KG1 (cell line): ENCODE measurements at regions not wholly inside any gene's neighbourhood (a gene's known extent, or its start where the extent isn't known, plus 50 kb on each side); places are given as distances from the start of the nearest gene placed in this dataset.

Experiments used
- DNase-seq: peaks from one replicate; lab custom pipeline; 2025; lab: John Stamatoyannopoulos, UW

GRCh38 chr4:3852309-3852708 is 86.1 kb downstream of the ADRA2C start:
- no peak for DNase-seq

DNA sequence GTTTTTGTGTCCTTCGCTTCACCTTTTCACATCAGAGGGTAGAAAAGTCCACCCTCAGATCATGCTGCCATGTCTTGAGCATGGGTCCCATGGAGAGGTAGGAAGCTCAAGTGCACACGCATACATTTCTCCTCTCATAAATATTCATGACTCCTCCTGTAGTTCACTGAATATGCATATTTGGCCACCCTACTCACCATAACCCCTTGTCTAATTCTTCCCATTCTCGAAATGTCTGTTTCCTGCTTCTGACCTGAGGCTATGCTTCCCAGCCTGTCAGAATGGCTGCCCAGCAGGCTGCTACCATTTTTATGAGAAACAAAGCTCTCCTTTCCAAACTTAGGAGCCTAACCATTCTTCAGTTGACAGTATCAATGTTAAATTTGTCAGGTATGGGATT is 86.5 kb downstream of the ADRA2C start:
- no peak for DNase-seq

DNA sequence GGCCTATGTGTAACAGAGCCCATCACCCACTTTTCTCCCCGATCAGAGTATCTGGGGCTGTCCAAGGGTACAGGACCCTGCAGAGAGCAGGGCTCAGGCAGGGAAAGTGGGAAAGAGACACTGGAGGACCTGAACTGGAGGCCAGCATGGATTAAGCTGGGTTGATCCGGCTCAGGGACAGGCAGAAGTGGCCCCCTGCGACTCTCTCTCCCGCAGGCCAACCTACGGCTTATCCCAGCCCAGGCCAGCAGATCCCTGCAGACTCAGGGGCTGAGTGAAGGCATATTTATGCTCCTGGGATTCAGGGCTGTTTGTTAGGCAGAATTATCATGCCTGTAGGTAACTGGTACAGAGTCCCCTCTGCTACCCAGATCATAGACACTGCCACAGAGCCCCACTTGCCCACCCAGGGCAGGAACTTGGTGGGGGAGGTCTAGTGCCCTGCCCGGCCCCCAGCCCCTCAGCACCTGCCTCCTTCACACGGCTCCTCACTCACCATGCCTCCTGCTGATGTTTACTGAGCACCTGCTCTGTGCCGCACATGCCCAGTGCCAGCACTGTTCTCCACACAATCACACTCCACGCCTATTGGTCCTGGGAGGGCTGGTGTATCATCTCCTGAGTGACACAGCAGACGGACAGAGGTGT is 87.3 kb downstream of the ADRA2C start:
- no peak for DNase-seq

DNA sequence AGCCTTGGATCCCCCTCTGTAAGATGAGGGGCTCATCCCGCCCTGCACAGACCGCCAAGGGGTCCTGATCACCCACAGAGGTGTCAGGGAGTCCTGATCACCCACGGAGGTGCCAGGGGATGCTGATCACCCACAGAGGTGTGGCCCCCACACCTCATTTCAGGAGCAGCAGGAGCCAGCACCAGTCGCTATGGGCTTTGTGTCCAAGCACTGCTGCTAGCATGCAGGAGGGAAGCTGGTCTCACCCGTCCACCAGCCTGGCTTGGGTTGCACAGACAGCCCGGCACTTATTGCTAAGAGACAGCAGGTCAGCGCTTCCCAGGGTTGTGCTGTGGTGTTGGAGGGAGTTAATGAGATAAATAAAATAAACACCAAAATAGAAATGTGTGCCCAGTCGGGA is 88.5 kb downstream of the ADRA2C start:
- DNase-seq = no peak

DNA sequence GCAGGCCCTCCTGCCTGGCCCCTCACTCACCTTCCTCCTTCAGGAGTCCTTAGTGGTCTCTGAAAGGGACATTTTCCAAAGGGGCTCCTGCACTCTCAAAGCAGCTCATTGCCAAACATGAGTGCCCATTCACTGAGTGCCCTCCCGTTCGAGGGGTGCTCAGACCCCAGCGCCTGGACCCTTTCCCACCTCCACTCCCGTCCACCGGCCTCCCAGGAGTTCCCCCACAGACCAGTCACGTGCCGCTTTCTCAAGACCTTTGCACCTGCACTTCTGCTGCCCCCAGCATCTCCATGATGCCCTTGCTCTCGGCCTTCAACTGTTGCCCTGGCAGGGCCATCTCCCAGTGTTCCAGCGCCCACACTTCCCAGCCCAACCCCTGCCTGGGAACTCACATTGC is 89.5 kb downstream of the ADRA2C start:
- no peak for DNase-seq

DNA sequence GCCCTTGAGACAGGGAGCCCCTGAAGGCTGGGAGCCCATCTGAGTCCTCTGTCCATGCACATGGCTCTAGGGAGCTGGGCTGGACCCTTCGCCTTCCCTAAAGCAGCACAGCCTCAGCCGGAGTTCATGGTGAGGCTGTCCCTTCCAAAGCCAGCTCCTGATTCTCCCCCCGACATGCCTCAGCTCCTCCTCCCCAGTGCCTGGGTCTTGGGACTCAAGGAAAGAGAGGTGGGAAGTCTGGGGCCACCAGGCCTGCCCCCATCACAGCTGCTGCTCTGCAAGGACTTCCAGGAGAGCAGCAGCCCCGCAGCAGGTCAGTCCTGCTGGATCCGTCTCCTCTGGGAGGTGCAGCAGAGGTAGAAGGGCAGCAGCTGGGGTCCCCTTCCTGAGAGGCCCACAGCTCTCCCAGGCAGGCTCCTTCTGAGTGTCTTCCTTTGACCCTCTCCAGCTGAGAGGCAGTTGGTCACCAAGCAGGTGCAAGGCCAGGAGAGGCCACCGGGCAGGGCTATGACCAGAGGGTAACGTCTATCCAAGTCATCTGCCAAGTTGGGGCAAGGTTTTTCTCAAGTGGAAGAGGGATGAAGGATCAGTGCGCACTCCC is 90.5 kb downstream of the ADRA2C start:
- no peak for DNase-seq

GRCh38 chr4:3857269-3857926 is 91.2 kb downstream of the ADRA2C start:
- DNase-seq = no peak

DNA sequence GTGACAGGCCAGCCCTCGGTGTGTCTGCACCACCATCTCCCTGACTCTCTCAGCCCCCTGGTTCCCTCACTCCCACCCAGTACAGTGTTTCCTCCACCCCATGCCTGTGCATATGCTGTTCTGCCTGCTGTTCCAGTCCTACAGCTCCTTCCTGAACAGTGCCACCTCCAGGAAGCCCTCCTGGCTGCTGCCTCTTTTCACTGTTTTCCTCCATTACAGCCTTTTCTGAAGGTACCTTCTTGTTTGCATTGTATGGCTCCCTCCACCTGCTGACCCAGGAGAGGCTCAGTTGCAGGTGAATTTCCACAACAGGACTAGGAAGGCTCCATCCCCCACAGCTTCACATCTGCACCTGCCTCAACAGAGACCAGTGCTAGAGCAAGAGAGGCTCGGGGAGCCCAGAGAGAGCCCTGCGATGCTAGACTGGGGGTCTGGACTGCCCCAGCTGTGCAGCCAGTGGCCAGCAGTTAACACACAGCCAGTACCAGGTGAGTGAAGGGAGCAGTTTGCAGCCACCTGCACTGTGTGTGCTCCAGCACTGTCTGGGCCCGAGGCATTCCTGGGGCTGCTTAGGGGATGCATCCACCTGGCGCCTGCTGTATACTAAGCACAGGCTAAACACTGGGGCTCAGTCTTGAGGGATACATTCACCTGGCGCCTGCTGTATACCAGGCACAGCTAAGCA is 92.0 kb downstream of the ADRA2C start:
- no peak for DNase-seq

DNA sequence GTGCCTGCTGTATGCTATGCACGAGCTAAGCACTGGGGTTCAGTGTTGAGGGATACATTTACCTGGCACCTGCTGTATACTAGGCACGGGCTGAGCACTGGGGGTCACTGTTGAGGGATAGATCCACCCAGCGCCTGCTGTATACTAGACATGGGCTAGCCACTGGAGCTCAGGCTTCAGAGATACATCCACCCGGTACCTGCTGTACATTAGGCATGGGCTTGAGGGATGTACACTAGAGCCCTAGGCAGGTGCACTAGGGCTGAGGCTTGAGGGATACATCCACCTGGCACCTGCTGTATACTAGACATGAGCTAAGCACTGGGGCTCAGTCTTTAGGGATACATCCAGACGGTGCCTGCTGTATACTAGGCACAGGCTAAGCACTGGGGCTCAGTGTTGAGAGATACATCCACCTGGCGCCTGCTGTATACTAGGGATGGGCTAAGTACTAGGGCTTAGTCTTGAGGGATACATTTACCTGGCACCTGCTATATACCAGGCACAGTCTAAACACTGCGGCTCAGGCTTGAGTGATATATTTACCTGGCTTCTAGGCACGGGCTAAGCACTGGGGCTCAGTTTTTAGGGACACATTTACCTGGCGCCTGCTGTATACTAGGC is 92.7 kb downstream of the ADRA2C start:
- no peak for DNase-seq

GRCh38 chr4:3859571-3859970 is 93.4 kb downstream of the ADRA2C start:
- no peak for DNase-seq

DNA sequence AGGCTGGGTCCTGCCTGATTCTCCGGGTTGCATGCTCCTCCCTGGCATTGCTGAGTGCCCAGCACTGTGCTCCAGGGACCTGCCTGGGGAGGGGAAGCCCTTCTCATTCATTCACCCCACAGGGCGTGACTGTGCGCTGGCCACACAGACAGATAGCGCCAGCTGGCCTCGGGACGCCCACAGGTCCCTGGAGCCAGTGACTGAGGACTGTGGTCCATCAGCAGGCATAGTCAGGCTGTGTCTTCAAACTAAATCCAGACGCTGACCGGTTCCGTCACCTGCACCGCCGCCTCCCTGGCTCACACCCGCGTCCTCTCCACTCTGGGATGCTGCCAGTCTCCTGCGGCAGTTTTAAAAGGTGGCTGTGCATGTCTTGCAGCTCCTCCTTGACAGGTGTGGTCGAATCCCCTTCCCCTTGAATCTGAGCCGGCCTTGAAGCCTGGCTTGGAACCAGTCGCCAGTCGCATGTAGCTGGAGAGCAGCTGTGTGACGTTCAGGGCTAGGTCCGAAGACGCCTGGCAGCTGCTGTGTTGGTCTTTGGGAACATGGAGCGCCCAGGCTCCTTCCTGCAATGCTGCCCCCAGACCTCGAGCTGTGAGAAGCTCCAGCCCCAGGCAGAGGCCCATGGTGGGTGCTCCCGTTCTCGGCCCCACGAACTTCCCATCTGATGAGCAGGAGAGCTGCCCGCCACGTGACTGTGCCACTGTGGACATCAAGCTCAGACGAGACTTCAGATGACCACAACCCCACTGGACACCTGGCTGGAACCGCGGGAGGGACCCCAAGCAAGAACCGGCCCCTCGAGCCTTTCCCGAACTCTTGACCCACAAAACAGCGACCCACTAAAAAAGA is 94.1 kb downstream of the ADRA2C start:
- no peak for DNase-seq

DNA sequence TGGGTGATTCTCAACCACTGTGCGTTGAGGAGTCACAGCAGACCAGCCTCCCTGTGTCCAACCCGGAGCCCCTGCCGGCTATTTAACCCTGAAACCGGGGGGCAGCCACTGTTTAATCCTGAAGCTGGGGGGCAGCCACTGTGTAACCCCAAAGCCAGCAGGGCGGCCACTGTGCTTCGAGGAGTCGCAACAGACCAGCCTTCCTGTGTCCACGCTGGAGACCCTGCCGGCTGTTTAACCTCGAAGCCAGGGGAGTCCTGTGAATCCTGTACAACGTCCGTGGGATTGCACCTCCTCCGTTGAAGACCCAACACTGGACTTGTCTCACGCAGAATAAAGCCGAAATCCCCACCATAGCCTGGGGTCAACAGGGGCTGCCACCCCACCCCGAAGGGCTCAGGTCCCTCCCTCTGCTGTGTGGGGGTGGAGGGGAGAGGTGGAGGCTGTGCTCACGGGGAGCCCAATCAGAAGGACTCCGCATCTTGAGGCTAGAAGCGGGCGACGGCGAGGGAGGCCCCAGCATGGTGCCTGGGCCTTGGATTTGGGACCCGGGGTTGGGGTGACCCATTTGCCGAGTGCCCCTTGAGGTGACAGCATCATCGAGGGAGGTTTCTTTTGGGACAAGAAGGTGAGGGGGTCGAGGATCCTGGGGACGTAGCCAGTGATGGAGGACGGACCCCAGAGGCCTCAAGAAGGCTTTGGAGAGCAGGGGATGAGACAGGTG is 94.9 kb downstream of the ADRA2C start:
- DNase-seq = no peak

GRCh38 chr4:3861720-3862639 is 95.8 kb downstream of the ADRA2C start:
- no peak for DNase-seq

DNA sequence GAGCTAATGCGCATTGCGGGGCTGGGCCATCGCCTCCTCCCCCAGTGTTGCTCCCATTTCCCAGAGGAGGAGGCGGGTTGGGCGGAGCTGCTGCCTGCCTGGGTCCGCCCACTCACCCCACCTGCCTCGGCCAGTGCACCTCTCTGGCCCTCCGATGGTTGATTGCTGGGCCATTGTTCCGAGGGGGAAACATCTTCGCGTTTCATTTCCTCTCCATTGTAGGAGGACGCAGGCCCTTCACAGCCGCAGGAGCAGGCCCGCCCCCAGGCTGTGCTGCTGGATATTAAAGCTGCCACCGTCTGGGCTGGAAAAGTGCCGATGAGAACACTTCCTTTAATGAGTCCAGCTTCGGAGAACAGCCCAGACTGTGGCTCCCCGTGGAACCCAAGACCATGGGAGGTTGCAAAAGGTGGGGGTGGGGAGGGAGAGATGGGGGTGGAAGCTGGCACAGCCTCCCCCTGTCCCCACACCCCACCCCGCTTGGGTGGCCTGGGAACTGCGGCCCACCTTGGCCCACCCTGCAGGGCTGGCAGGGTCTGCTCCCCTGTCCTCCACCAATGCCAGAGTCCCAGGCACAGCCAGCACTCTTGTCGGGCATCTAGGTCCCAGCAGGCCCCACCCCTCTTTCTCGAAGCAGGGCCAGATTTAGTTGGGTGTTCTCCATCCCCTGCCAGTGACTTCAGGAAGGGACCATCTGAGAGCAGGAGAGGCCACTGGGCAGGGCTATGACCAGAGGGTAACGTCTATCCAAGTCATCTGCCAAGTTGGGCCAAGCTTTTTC is 96.6 kb downstream of the ADRA2C start:
- DNase-seq = no peak

DNA sequence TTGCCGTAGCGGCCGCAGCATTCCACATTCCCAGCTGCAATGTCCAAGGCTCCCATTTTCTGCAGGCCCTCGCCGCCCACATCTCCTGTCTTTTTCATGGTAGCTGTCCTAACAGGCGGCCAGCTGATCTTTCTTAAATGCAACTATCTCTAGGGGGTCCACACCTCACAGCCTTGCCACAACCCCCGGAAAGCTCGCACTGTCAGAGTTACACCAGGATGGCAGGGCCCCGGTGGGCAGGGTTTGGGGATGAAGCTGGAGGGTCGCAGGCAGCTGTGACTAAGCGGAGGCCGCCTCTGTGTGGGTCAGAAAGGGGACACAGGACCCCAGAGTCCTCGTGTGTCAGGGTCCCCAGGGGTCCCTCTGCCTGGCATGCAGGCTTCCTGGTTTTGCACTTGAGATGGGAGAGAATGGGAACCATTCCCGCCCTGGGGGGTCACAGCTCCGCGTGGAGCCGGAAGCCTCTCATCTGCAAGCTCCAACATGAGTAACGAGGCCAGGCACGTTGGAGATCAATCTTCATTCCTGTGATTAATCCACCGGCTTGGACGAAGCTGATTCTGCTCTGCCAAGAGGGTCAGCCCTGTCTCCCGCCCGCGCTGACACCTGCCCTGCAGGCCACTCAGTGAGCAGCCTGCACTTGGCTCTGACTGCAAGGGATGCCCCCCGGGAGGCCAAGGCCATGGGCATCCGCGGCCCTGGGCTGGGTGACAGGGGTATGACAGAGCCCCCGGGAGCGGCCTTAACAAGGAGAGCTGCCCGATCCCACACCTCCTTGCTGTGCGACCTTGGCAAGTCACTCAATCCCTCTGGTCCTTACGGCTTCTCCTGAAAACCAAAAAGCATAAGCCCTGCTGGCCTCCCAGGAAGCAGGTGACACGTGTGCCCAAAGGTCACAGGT is 97.9 kb downstream of the ADRA2C start:
- no peak for DNase-seq

DNA sequence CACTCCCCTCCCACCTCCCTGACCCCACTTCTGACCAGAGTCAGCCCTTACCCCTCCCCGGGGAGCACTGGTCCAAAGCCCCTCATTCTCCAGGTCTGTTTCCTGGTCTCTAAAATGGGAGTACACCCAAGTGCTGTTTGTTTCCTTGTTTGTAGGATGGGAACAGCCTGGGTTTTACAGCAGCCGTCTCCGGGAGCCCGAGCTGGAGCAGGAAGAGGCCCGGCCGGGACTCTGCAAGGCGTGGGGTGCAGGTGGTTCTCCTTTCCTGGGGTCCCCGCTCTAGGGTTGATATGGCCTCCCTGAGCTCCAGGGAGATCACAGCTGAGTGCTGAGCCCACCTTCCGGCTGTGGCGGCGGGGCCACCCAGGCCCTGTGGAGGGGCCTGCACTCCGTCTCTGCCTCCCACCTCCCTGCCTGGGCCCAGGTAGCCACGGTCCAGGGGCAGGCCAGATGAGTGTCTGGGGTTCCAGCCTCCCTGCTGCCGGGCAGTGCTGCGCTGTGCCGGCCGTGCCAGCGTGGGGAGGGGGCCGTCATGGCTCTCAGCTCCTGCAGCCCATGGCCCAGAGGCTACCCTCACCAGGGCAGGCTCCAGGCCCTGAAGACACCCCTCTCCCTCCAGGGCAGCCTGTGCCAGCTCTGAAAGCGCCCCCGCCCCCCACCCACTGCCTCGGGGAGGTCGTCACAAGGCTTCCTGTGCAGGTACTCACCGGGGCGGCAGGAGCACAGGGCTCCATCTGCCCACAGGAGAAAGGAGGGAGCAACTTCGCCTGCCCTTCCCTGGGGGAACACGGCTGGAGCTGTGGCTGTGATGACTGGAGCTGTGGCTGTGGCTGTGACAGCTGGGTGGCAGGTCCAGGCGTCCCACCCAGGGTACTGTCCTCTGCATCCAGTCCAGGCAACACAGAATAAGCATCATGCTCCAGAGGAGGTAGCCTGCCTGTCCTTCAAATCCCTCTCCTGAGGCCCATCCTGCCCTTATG is 98.8 kb downstream of the ADRA2C start:
- no peak for DNase-seq
